Activated CD8-positive, alpha-beta T cell treated with anti-CD3 and anti-CD28 coated beads for 36 hours (primary cell): ENCODE measurements at regions not wholly inside any gene's neighbourhood (a gene's known extent, or its start where the extent isn't known, plus 50 kb on each side); places are given as distances from the start of the nearest gene placed in this dataset.

Experiments
- ATAC-seq: fragments of 200-7000 bp; cut with Tn5 transposase; one replicate; pipeline ENCODE4 v1.10.0; 2021; ENCODE audit warnings: mild to moderate bottlenecking, moderate library complexity
- CTCF ChIA-PET: fragments of 350-600 bp; sonication (Branson Sonifier 250); formaldehyde crosslinking; loops from one replicate; lab custom pipeline; 2021; ENCODE audit warnings: antibody characterized with exemption; lab: Charles Lee
- POLR2A ChIA-PET: fragments of 350-600 bp; sonication (Branson Sonifier 250); formaldehyde crosslinking; loops from one replicate; lab custom pipeline; 2021; ENCODE audit warnings: antibody characterized with exemption; lab: Charles Lee
- DNase-seq: peaks from one replicate; pipeline ENCODE4 v3.0.0-alpha.2; 2020
- H3K27ac Mint-ChIP-seq: one replicate; pipeline ENCODE4 v1.8.0; 2021; ENCODE audit warnings: mild to moderate bottlenecking, mixed read lengths
- H3K27me3 Mint-ChIP-seq: one replicate; pipeline ENCODE4 v1.8.0; 2021; ENCODE audit warnings: mixed read lengths
- H3K36me3 Mint-ChIP-seq: one replicate; pipeline ENCODE4 v1.8.0; 2021; ENCODE audit warnings: low read depth, mixed read lengths
- H3K4me1 Mint-ChIP-seq: one replicate; pipeline ENCODE4 v1.8.0; 2021; ENCODE audit warnings: low read depth, mixed read lengths
- H3K4me3 Mint-ChIP-seq: one replicate; pipeline ENCODE4 v1.8.0; 2021; ENCODE audit warnings: mild to moderate bottlenecking, moderate library complexity, mixed read lengths
- H3K9me3 Mint-ChIP-seq: one replicate; pipeline ENCODE4 v1.8.0; 2021; ENCODE audit warnings: mixed read lengths
- CTCF ChIP-seq: fragments of 200-600 bp; IDR thresholded peaks from one replicate; pipeline ENCODE4 v1.8.0; 2022; ENCODE audit warnings: antibody characterized with exemption, mild to moderate bottlenecking
- intact Hi-C: fragments of 100-400 bp; cut with micrococcal nuclease; formaldehyde crosslinking; loops from one replicate; pipeline ENCODE4 v1.10.0; 2022

- ChIA-PET CTCF (no interaction called here), POLR2A (no interaction called here)
- intact Hi-C loops = no loop called here
- no peak for TF ChIP-seq CTCF
- DNase-seq (no peak), ATAC-seq (no peak)
- peaks cover 5% of the 10 kb centered on the region for H3K4me1 Mint-ChIP-seq
- H3K9me3 Mint-ChIP-seq = no peaks in the 10 kb centered on the region
- H3K4me3 Mint-ChIP-seq = no peak overlapping the region
- H3K27ac Mint-ChIP-seq = no peak overlapping the region
- H3K36me3 Mint-ChIP-seq = no peaks in the 10 kb centered on the region
- H3K27me3 Mint-ChIP-seq = no peaks in the 10 kb centered on the region
Observed at GRCh38 chr6:169162249-169162648, 91.4 kb downstream of the THBS2 start.

DNA sequence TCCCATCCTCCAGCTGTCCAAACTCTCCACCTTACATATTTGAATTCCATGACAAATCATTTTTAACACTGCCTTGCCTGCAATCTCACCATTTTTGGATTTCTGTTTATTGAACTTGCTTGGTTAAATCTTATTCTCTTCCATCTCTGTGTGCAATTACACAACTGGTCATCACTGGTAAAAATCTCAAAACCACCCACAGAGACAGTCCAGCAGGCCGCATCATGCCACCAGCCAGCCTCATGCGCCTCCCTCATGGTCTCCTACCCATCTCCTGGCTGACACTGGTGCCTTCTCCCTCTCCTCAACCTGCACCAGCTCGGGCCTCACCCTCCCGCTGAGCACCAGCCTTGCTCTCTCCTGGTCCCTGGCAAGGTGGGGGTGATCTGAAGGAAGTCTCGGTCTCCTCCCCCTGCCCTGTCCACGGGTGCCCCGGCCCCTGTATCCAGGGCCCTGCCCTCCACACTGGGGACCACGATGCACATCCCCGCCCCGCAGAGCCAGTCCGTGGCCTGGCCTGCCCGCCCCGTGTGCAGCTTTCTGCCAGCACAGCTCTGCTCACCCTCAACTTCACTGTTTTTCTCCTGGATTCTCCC is 92.0 kb downstream of the THBS2 start:
- intact Hi-C loops = no loop called here
- H3K36me3 Mint-ChIP-seq = no peaks in the 10 kb centered on the region
- H3K4me1 Mint-ChIP-seq = peaks cover 5% of the 10 kb centered on the region
- ChIA-PET POLR2A (no interaction called here), CTCF (no interaction called here)
- H3K27ac Mint-ChIP-seq = no peak overlapping the region
- TF ChIP-seq CTCF = no peak
- no peaks in the 10 kb centered on the region for H3K27me3 Mint-ChIP-seq
- no peak for DNase-seq
- no peak overlapping the region for H3K4me3 Mint-ChIP-seq
- ATAC-seq = no peak
- H3K9me3 Mint-ChIP-seq = no peaks in the 10 kb centered on the region

GRCh38 chr6:169160855-169161560 is 92.6 kb downstream of the THBS2 start:
- intact Hi-C loops = no loop called here
- peaks cover 2% of the 10 kb centered on the region for H3K27me3 Mint-ChIP-seq
- no peak overlapping the region for H3K27ac Mint-ChIP-seq
- TF ChIP-seq CTCF = no peak
- H3K36me3 Mint-ChIP-seq = no peaks in the 10 kb centered on the region
- no peak overlapping the region for H3K4me3 Mint-ChIP-seq
- peaks cover 5% of the 10 kb centered on the region for H3K4me1 Mint-ChIP-seq
- ChIA-PET POLR2A (no interaction called here), CTCF (no interaction called here)
- DNase-seq (no peak), ATAC-seq (no peak)
- no peaks in the 10 kb centered on the region for H3K9me3 Mint-ChIP-seq

DNA sequence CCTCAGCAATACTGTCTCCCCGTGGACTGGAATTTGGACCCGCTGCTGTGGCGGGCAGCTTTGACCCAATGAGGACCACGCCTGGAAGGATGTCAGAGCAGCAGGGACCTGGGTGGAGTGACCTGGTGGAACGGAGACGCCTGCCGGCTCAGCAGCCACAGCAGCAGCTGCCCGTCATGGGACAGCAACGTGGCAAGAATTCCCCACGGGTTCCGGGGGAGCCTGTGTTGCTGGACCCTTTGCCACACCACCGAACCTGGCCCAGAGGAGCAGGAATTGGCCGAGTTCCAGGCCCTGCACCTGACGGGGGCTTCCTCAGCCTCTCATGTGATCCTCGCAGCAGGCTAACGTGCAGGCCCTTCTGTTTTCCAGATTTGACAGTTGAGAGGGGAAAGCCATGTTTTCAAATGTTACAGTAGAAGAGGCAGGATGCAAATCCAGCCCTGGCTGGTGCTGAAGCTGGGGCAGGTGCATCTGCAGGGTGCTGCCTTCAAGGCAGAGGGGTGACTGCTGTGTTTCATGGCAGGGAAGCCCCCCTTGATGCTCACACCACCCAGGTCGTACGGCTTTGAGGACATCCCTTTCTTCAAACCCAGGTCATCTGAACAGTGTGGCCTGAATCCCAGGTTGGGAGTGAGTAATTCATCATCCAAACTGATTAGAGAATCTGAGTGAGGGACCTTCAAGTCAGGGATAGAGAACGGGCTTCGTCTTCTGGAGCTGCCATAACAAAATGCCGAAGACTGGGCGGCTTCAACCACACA is 93.4 kb downstream of the THBS2 start:
- ChIA-PET CTCF (no interaction called here), POLR2A (no interaction called here)
- ATAC-seq (no peak), DNase-seq (no peak)
- Mint-ChIP-seq H3K4me3 (no peak overlapping the region), H3K27ac (no peak overlapping the region), H3K36me3 (no peaks in the 10 kb centered on the region), H3K4me1 (peaks cover 5% of the 10 kb centered on the region), H3K27me3 (peaks cover 9% of the 10 kb centered on the region), H3K9me3 (no peaks in the 10 kb centered on the region)
- intact Hi-C loops = no loop called here
- TF ChIP-seq CTCF = no peak

- Mint-ChIP-seq H3K4me3 (no peak overlapping the region), H3K27ac (no peak overlapping the region), H3K27me3 (peaks cover 12% of the 10 kb centered on the region), H3K9me3 (no peaks in the 10 kb centered on the region), H3K36me3 (no peaks in the 10 kb centered on the region), H3K4me1 (peaks cover 5% of the 10 kb centered on the region)
- ATAC-seq (no peak), DNase-seq (no peak)
- ChIA-PET CTCF (no interaction called here), POLR2A (no interaction called here)
- intact Hi-C loops = no loop called here
- TF ChIP-seq CTCF = no peak
Observed at GRCh38 chr6:169159331-169159730, 94.3 kb downstream of the THBS2 start.
